Caki2 (cell line): ENCODE measurements at regions not wholly inside any gene's neighbourhood (a gene's known extent, or its start where the extent isn't known, plus 50 kb on each side); places are given as distances from the start of the nearest gene placed in this dataset.
"Not testable (repeated sequence)": the region's sequence is repeated elsewhere in the genome, so short reads cannot be mapped to it uniquely, and the experiment has no call there.

Experiments
- DNase-seq: peaks from one replicate; pipeline ENCODE4 v3.0.0-alpha.2; 2015; ENCODE audit warnings: low read depth
- in situ Hi-C: cut with HindIII; loops from 2 replicates; pipeline ENCODE4 v1.10.0; 2016; ENCODE audit warnings: low sequenced_read_pairs, low pct_unique_long_range_greater_than_20kb, mixed read lengths

GRCh38 chr3:69688400-69688799, 50.9 kb upstream of the MITF start:
- DNase-seq: no peak
- in situ Hi-C loops: no loop called here

- in situ Hi-C loops: no loop called here
- no peak for DNase-seq
Observed at GRCh38 chr3:69687641-69688040, 51.6 kb upstream of the MITF start.

- in situ Hi-C loops: no loop called here
- no peak for DNase-seq
Observed at GRCh38 chr3:69686056-69686455, 53.2 kb upstream of the MITF start.

DNA sequence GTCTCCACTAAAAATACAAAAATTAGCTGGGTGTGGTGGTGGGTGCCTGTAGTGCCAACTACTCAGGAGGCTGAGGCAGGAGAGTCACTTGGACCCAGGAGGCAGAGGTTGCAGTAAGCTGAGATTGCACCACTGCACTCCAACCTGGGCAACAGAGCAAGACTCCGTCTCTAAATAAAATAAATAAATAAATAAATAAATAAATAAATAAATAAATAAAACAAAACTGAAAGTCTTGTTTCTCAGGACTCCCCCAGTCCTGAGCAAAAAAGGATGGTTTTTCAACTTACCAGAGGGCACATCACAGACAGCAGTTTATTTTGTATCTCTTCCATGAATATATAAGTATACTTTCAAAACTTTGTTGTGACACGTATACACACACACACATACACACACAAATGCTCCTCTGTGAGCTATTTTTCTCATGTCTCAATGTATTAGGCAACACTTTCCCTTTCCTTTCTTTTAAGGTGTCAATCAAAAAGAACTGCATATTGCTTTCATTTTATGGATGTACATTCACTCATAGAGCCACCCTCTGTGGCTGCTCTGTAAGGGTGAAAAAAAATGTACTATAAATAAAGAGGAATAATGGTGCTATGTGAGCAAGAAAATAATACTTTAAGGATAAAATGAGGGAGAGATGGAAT, 54.8 kb upstream of the MITF start:
- in situ Hi-C loops: no loop called here
- DNase-seq: no peak

DNA sequence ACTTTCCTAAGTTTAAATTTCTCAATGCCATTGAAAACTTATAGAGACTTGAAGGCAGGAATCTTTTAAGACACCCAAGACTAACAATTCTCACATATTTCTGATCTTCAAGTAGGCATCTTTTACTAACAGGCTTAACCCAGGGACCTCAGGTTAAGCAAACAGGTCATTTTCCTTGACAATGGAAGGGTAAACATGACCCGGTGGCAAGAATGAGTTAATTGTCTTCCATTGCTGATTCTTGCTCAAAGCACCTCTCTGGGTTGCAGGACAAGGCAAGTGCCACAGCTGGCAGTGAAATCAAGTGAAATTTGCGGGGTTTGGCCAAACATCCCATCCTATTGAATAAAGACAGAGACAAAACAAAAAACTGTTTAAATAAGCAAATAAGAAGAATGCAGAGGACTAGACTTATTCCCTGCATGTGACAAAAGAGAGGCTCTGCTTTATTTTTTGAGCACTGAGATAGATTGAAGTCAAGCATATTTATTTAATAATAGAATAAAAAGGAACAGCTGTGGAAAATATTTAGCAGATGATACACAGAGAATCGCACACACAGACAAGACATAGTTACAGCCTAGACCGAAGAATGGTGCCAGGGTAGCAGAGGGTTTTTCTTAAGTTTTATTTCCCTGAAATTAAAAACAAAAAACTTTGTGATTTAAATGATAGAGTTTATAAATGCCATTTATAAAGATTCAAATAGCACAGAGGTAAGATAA, 56.0 kb upstream of the MITF start:
- DNase-seq: no peak
- in situ Hi-C loops: no loop called here

DNA sequence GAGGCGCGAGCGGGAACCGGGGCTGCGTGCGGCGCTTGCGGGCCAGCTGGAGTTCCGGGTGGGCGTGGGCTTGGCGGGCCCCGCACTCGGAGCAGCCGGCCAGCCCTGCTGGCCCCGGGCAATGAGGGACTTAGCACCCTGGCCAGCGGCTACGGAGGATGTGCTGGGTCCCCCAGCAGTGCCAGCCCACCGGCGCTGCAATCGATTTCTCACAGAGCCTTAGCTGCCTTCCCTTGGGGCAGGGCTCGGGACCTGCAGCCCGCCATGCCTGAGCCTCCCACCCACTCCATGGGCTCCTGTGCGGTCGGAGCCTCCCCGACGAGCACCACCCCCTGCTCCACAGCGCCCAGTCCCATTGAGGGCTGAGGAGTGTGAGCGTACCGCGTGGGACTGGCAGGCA, 61.8 kb upstream of the MITF start:
- in situ Hi-C loops, DNase-seq: not testable (repeated sequence)

DNA sequence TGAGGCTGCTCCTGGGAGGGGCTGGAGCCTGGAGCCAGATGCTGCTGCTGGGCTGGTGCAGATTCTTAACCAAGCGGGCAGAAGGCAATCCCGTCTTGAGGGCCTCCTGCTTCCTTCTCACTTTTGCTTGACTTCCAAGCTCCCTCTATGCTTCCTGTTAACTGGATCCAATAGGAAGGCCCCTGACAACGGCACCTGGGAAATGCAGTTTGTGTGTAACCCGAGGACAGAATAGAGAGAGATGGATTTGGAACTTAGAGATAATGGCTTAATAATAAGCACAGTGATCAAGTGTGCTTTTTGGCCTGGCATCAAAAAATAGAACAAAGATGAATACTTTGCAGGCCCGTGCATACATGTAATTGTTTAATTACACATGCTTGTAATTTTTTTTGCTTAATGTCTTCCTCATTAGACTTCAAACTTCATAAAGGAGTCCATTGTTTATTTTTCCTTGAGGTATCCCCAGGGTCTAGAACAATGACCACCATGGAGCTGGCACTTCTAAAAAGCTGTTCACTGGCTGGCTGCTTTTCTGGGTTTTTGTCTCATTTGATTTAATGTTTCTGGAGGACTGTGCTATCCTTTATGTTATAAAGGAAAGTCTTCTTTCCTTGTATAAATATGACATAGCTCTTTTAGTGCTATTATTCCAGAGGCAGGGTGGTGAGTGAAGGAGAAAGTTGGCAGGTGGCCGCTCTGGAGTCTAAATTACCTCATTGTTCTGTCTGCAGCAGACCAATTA, 63.3 kb upstream of the MITF start:
- in situ Hi-C loops: no loop called here
- no peak for DNase-seq

- DNase-seq: no peak
- in situ Hi-C loops: no loop called here
Observed at GRCh38 chr3:69674752-69675151, 64.5 kb upstream of the MITF start.

- DNase-seq: no peak
- in situ Hi-C loops: no loop called here
Observed at GRCh38 chr3:69671082-69671952, 67.9 kb upstream of the MITF start.

DNA sequence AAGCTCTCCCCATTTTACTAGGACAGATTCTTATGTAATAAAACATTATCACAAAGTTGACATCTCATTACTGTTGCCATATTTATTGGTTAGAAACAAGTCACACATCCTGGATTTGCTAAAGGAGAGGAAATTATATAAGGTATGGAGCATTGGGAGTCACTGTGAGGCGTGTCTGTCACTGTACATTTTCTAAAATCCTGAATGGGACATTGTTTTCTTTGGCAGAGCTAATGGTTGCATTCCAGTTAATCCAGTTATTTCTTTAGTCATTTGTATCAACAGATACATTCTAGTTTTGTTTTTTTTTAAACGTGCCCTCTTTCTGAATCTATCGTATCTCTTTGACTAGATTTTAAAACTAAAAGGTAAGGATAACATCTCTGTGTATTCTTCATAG, 70.2 kb upstream of the MITF start:
- in situ Hi-C loops: no loop called here
- DNase-seq: peak; percentile 59

GRCh38 chr3:69665026-69665737, 74.1 kb upstream of the MITF start:
- in situ Hi-C loops: no loop called here
- DNase-seq: peak; percentile 76

DNA sequence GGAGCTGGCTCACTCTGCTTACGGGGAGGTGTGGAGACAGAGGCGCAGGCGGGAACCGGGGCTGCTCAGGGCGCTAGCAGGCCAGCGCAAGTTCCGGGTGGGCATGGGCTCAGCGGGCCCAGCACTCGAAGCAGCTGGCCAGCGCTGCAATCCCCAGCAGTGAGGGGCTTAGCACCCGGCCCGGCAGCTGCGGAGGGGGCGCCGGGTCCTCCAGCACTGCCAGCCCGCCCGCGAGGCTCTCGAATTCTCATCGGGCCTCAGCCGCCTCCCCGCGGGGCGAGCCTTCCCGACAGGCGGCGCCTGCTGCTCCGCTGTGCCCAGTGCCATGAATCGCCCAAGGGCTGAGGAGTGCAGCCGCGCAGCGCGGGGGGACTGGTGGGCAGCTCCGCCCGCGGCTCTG, 78.6 kb upstream of the MITF start:
- in situ Hi-C loops: no loop called here
- no peak for DNase-seq

DNA sequence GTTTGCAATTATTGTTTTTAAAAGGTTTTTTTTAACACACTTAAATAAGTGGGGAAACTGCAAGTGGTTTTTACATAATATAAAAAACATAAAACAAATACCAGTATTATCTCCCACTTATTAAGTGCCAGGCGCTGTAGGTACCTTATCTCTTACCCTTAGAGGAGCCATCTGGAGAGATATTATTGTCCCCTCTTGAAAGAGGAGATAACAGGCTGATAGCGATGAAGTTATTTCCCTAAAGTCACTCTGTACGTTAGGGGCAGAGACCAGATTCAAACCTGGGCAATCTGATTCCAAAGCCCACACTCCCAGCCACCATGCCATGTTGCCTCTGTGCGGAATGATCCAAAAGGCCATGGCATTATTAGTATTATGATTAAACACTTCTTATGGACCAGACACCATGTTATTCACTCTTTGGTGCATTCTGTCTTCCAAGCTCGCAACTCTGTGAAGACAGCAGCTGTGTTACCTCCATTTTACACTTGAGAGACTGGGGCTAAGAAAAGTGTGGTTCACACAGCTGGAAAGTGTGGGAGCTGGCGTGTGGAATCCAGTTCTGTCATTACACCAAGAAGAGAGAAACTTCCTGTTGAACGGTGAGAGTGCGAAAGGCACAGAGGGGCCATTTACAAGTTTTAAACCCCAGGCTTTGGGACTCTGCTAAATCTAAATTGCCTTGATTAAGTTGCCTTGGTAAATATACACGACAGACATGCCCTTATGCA, 79.9 kb upstream of the MITF start:
- in situ Hi-C loops: no loop called here
- DNase-seq: no peak

DNA sequence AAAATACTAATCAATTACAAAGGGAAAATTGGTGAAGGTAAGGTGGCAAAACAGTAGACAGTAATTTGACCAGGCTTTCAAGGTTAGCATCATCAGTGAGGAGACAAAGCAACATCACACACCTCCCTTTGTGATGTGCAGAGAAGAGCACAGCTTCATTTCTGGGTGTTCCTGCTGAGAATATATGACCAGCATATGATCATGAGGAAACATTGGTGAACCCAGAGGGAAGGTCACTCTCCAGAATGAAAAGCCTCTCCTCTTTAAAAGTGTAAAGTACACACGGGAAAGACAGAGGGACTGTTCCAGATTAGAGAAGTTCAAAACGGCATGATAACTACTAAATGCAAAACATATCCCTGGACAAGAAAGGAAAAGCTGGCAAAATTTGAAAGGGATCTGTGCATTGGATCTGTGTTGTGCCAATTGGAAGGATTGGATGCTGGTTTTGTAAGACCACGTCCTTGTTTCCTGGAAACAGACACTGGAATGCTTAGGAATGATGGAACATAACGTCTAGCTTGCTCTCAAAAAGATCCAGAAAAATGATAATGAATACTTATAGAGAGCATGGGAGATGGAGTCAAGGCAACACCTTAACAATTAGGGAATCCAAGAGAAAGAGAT, 80.6 kb upstream of the MITF start:
- in situ Hi-C loops: no loop called here
- DNase-seq: no peak

GRCh38 chr3:69657030-69657429, 82.2 kb upstream of the MITF start:
- DNase-seq, in situ Hi-C loops: not testable (repeated sequence)

DNA sequence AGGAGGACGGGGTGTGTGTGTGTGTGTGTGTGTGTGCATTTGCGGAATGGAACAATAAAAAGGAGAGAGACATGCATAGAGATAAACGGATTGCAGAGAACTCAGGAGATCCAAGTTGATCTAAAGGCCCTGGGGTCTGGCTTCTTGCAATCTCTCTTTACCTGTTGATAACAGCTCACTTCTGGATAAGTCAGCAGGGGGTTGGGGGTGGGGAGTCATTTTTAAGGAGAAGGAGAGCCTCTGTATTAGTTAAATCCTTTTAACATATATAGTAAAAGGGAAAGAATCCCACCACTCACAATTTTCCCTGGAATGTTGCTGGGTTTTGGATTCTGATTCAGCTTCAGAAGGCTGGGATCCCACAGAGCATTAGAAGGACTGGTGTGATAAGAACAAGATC, 87.5 kb upstream of the MITF start:
- in situ Hi-C loops: no loop called here
- DNase-seq: no peak

GRCh38 chr3:69650066-69650419, 89.2 kb upstream of the MITF start:
- no peak for DNase-seq
- in situ Hi-C loops: no loop called here
